ENCODE measurements at regions not wholly inside any gene's neighbourhood (a gene's known extent, or its start where the extent isn't known, plus 50 kb on each side); places are given as distances from the start of the nearest gene placed in this dataset.

- TF ChIP-seq CTCF (IDR thresholded peaks at IDR 0.05) (no peak), POLR2AphosphoS5 (IDR thresholded peaks at IDR 0.05) (no peak), POLR2A (IDR thresholded peaks at IDR 0.05) (no peak)
These were observed 80.8 kb upstream of the SLC22A16 start for GRCh38 chr6:110557199-110557598.

Data from transverse colon (tissue), 4 donors.